ENCODE measurements at regions not wholly inside any gene's neighbourhood (a gene's known extent, or its start where the extent isn't known, plus 50 kb on each side); places are given as distances from the start of the nearest gene placed in this dataset.

DNA sequence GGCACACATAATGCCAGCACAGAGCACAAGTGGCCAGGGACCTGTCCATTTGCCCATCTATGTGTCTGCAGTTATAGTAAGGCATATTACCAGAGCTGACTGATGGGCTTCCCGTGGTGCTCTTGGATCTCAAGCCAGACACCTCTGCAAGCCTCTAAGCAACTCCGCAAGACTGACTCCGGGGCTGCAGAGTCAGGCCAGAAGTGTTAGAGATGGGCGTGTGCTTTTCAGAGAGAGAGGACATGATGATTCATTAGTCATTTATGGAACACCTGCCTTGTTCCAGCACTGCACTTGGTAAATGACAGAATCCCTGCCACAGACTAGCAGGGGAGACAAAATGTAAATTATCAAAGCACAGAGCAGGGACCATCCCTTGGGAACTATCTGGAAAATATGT lies 559.0 kb downstream of the PDCD6IP start:
- TF ChIP-seq, protein P1, sequence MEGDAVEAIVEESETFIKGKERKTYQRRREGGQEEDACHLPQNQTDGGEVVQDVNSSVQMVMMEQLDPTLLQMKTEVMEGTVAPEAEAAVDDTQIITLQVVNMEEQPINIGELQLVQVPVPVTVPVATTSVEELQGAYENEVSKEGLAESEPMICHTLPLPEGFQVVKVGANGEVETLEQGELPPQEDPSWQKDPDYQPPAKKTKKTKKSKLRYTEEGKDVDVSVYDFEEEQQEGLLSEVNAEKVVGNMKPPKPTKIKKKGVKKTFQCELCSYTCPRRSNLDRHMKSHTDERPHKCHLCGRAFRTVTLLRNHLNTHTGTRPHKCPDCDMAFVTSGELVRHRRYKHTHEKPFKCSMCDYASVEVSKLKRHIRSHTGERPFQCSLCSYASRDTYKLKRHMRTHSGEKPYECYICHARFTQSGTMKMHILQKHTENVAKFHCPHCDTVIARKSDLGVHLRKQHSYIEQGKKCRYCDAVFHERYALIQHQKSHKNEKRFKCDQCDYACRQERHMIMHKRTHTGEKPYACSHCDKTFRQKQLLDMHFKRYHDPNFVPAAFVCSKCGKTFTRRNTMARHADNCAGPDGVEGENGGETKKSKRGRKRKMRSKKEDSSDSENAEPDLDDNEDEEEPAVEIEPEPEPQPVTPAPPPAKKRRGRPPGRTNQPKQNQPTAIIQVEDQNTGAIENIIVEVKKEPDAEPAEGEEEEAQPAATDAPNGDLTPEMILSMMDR (IDR thresholded peaks at IDR 0.05): no peak
- no peak for TF ChIP-seq POLR2AphosphoS5 (IDR thresholded peaks at IDR 0.05; ENCODE audit: low read depth, low read length)
